HAP-1 (cell line): ENCODE measurements at regions not wholly inside any gene's neighbourhood (a gene's known extent, or its start where the extent isn't known, plus 50 kb on each side); places are given as distances from the start of the nearest gene placed in this dataset.
"Not testable (repeated sequence)": the region's sequence is repeated elsewhere in the genome, so short reads cannot be mapped to it uniquely, and the experiment has no call there.

Experiments
- DNase-seq, 2 experiments: peaks; one replicate each; pipeline ENCODE4 v3.0.0-alpha.2; 2016 to 2020; ENCODE audit warnings: low spot score in 2 of 2
- H3K27me3 ChIP-seq: fragments of 250-450 bp; sonication (Bioruptor Pico); 2 replicates; pipeline ENCODE4 v1.5.1; 2020; ENCODE audit warnings: low read depth, mild to moderate bottlenecking, moderate library complexity
- H3K36me3 ChIP-seq: fragments of 250-450 bp; sonication (Bioruptor Pico); replicated peaks from 2 replicates; pipeline ENCODE4 v1.5.1; 2020; ENCODE audit warnings: mild to moderate bottlenecking
- H3K4me1 ChIP-seq: fragments of 250-450 bp; sonication (Bioruptor Pico); 2 replicates; pipeline ENCODE4 v1.5.1; 2020; ENCODE audit warnings: mild to moderate bottlenecking
- H3K4me3 ChIP-seq: fragments of 250-450 bp; sonication (Bioruptor Pico); 2 replicates; pipeline ENCODE4 v1.5.1; 2020; ENCODE audit warnings: mild to moderate bottlenecking, moderate library complexity
- H3K9me3 ChIP-seq: fragments of 250-450 bp; sonication (Bioruptor Pico); 2 replicates; pipeline ENCODE4 v1.5.1; 2020; ENCODE audit warnings: mild to moderate bottlenecking, moderate library complexity
- in situ Hi-C: fragments of 300-500 bp; cut with MboI; formaldehyde crosslinking; loops from 3 replicates; pipeline ENCODE4 v1.14.3; 2020; ENCODE audit warnings: low sequenced_read_pairs, inconsistent platforms, mixed read lengths

DNA sequence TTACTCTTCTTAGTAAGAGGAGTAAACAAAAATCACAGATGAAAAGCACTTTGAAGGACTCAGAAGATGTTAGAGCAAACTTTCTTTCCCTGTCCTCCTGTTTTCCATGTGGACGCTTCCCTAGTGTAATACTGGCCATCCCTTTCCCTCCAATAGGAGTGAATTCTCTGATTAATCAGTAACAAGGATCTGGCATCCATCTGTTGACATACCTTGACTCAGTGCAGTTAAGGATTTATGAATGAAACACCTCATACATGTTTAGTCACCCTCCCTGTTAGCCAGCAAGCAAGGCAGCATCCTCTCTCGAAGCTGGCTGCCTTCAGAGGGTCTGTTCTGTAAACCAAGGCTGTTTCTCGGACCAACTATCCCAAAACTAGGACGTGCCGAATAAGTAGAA is 388.0 kb upstream of the ANKRD20A1 start:
- in situ Hi-C loops, H3K4me1 ChIP-seq, H3K36me3 ChIP-seq, H3K4me3 ChIP-seq, H3K9me3 ChIP-seq, DNase-seq, H3K27me3 ChIP-seq: not testable (repeated sequence)

DNA sequence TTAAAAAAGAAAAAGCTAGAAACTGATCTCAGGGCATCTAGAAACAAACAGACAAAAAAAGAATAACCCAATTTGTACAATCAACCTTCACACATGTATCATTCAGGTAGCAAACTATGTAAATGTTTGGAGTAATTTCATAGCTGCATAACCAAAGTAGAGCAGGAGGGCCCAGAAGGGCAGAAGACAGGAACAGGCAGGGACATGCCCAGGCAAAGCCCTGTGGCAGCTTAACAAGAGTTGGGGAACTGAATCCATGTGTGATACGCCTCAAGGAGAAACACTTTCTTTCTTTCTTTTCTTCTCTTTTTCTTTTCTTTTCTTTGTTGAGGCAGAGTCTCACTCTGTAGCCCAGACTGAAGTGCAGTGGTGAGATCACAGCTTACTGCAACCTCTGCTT is 390.4 kb upstream of the ANKRD20A1 start:
- H3K9me3 ChIP-seq, H3K27me3 ChIP-seq, DNase-seq, in situ Hi-C loops, H3K4me3 ChIP-seq, H3K36me3 ChIP-seq, H3K4me1 ChIP-seq: not testable (repeated sequence)

DNA sequence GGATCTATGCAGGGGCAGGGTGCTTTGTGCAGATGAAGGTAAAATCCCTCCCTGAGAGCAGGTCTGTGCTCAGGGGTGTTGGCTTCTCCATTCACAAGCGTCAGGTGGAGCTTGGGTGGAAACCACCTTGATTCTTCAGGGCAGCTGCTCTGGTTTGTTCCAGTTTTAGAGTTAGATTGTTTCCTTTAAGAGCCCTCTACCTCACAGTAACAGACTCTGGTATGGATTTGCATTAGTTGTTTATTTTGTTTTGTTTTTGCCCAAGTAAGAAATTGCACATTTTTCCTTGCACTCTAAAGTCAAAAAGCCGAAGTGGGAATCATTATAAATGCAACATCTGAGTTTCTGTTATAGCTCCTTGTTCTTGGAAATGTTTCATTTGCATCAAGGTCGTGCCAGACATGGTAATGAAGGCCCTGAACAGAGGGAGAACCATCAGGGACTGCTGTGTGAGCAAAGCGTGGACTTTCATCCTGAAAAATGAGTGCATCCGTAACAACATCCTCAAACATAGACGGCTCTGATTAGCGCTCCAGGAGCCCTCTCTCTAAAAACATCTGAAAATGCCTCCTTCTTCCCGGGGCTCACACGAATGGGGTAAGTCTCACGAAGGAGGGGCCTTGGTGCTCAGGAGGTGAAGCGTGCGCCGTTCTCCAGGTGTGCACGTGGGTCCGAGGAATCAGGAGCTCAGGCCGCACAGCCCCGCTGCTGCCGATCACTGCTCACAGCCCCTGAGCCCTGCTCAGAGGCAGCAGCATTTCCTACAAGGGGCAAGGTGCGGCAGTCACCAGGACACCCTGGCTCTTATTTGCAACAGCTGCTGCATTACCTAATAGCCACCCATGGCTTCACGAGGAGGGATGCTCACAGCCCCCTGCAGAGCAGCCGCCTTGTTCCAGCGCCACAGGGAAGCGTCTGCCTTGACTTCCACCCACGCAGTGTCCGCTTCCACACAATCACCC is 396.7 kb upstream of the ANKRD20A1 start:
- H3K9me3 ChIP-seq, H3K4me3 ChIP-seq, H3K36me3 ChIP-seq, in situ Hi-C loops, H3K4me1 ChIP-seq, DNase-seq, H3K27me3 ChIP-seq: not testable (repeated sequence)

GRCh38 chr9:67452941-67453340 is 405.8 kb upstream of the ANKRD20A1 start:
- H3K4me1 ChIP-seq, in situ Hi-C loops, DNase-seq, H3K27me3 ChIP-seq, H3K9me3 ChIP-seq, H3K36me3 ChIP-seq, H3K4me3 ChIP-seq: not testable (repeated sequence)

DNA sequence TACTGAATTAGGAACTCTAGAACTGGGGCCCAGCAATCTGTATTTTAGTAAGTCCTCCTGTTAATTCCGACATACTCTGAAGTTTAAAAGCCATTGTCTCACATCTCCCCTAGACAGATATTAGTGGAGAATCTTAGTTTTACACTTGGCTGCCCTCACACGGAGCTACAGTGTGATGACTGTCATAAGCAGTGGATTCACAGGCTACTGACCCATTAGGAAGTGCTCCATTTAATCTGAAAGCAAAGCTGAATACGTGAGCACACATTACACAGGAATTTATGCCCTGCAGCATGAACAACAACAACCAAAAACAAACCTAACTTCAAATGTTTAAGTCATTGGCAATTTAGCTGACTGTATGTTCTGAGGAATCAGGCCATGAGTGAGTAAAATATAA is 416.4 kb upstream of the ANKRD20A1 start:
- H3K4me3 ChIP-seq, H3K4me1 ChIP-seq, H3K9me3 ChIP-seq, DNase-seq, H3K27me3 ChIP-seq, in situ Hi-C loops, H3K36me3 ChIP-seq: not testable (repeated sequence)

DNA sequence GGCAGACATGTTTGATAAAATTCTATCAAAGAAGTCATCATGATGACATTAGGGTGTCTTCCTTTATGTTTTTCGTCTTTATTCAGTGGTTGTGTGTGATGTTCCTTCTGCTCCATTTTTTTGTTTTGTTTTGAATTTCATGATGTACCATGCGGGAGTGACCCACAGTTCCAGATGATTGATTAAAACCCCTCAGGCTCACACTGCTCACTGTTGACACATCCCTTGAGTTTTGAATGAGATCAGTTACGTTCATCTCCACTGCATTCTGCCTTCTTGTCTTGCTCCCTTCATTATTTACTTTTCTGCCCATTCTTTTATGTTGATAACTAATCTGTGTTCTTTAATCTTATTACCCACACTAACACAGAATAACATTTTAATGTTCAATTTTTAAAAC is 421.7 kb upstream of the ANKRD20A1 start:
- DNase-seq, in situ Hi-C loops, H3K36me3 ChIP-seq, H3K4me1 ChIP-seq, H3K27me3 ChIP-seq, H3K9me3 ChIP-seq, H3K4me3 ChIP-seq: not testable (repeated sequence)

GRCh38 chr9:67424881-67425280 is 432.5 kb upstream of the SPATA31A3 start:
- H3K4me1 ChIP-seq, DNase-seq, in situ Hi-C loops, H3K36me3 ChIP-seq, H3K4me3 ChIP-seq, H3K9me3 ChIP-seq, H3K27me3 ChIP-seq: not testable (repeated sequence)

GRCh38 chr9:67423049-67423728 is 430.8 kb upstream of the SPATA31A3 start:
- H3K4me1 ChIP-seq, H3K27me3 ChIP-seq, in situ Hi-C loops, H3K36me3 ChIP-seq, DNase-seq, H3K9me3 ChIP-seq, H3K4me3 ChIP-seq: not testable (repeated sequence)

DNA sequence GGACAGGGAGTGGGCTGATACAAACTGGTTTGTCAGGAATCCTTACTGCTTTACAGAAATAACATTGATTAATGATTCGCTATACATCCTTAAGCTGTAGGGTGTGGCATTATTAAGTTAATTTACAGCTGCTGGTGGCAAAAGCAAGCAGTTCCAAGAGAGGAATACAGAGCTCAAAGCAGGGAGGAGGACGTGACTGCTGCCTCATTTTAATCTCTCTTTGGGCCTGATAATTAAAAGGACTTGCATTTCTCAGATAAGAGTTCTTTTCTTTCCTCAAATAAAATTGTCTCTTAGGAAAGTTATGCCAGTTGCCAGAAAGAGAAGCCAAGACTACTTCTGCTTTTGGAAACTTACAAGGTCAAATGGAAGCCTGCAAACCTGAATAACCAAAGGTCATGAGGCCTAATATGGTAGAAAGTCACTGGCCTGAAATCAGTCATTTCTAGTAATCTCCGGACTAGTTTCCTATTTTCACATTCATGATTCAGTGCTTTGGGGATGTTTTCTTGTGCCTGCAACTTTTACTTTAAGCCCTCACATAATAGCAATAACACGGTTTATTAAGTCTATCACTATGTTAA is 426.2 kb upstream of the SPATA31A3 start:
- H3K9me3 ChIP-seq, H3K27me3 ChIP-seq, H3K4me1 ChIP-seq, H3K4me3 ChIP-seq, H3K36me3 ChIP-seq, in situ Hi-C loops, DNase-seq: not testable (repeated sequence)

- H3K36me3 ChIP-seq, DNase-seq, H3K4me3 ChIP-seq, H3K27me3 ChIP-seq, in situ Hi-C loops, H3K4me1 ChIP-seq, H3K9me3 ChIP-seq: not testable (repeated sequence)
Measured at GRCh38 chr9:67417341-67417983, 425.1 kb upstream of the SPATA31A3 start.

GRCh38 chr9:67416639-67417038 is 424.3 kb upstream of the SPATA31A3 start:
- DNase-seq, H3K4me3 ChIP-seq, H3K9me3 ChIP-seq, H3K27me3 ChIP-seq, H3K36me3 ChIP-seq, in situ Hi-C loops, H3K4me1 ChIP-seq: not testable (repeated sequence)

DNA sequence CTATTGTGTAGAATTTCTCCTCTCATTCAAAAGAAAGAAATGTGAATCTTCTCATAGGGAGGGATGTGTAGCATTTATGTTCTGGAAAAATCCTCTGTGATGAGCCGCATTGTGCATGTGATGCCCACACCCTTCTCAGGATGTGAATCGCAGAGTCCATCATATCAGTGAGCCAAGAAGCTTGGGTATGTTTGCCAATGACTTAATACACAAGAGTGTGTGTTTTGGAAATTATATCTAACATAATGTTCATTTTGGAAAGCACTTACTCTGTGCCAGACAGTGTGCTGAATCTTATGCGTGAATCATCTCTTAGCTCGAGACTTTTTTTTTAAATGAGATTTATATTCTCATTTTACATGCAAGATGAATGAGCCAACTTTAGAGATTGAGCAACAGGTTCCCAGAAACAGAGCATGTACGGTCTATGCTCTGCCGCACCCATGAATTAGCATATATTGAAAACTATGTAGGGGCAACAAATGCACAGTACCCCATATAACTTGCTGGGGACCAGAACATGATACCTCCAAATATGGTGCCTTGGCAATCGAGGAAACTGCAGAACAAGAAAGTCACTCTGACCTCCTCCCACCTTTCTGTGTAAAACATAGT is 418.4 kb upstream of the SPATA31A3 start:
- H3K9me3 ChIP-seq, H3K4me3 ChIP-seq, H3K27me3 ChIP-seq, H3K4me1 ChIP-seq, in situ Hi-C loops, H3K36me3 ChIP-seq, DNase-seq: not testable (repeated sequence)

GRCh38 chr9:67403739-67404138 is 411.4 kb upstream of the SPATA31A3 start:
- DNase-seq, H3K4me1 ChIP-seq, H3K9me3 ChIP-seq, H3K36me3 ChIP-seq, H3K27me3 ChIP-seq, in situ Hi-C loops, H3K4me3 ChIP-seq: not testable (repeated sequence)
